ENCODE measurements at regions not wholly inside any gene's neighbourhood (a gene's known extent, or its start where the extent isn't known, plus 50 kb on each side); places are given as distances from the start of the nearest gene placed in this dataset.
"Not testable (repeated sequence)": the region's sequence is repeated elsewhere in the genome, so short reads cannot be mapped to it uniquely, and the experiment has no call there.

- FAIRE-seq = no peak
- no peak for DNase-seq (ENCODE audit: low spot score in 2 of 2)
Observed at GRCh38 chr3:6301626-6302025, 559.3 kb upstream of the GRM7 start.

GRCh38 chr3:6315906-6316305 is 545.0 kb upstream of the GRM7 start:
- DNase-seq (ENCODE audit: low spot score in 2 of 2) = no peak

GRCh38 chr3:6321999-6322398 is 538.9 kb upstream of the GRM7 start:
- DNase-seq (ENCODE audit: low spot score in 2 of 2) = no peak
- FAIRE-seq = no peak

More at GRCh38 chr3:6315906-6316305, 545.0 kb upstream of the GRM7 start:
- FAIRE-seq = no peak

- DNase-seq (ENCODE audit: low spot score in 2 of 2) = no peak
- no peak for FAIRE-seq
Observed at GRCh38 chr3:6326771-6327170, 534.1 kb upstream of the GRM7 start.

- DNase-seq (ENCODE audit: low spot score in 2 of 2); FAIRE-seq: not testable (repeated sequence)
Observed at GRCh38 chr3:6340980-6341325, 520.0 kb upstream of the GRM7 start.

GRCh38 chr3:6351752-6352151 is 509.2 kb upstream of the GRM7 start:
- FAIRE-seq (no peak), DNase-seq (ENCODE audit: low spot score in 2 of 2) (no peak)

GRCh38 chr3:6354653-6355052 is 506.3 kb upstream of the GRM7 start:
- FAIRE-seq (no peak), DNase-seq (ENCODE audit: low spot score in 2 of 2) (no peak)

GRCh38 chr3:6362406-6362805 is 498.5 kb upstream of the GRM7 start:
- no peak for FAIRE-seq
- DNase-seq (ENCODE audit: low spot score in 2 of 2) = no peak

- FAIRE-seq (no peak), DNase-seq (ENCODE audit: low spot score in 2 of 2) (no peak)
Observed at GRCh38 chr3:6367171-6367570, 493.7 kb upstream of the GRM7 start.

GRCh38 chr3:6392123-6392522 is 468.8 kb upstream of the GRM7 start:
- DNase-seq (ENCODE audit: low spot score in 2 of 2) = no peak
- no peak for FAIRE-seq

- FAIRE-seq = no peak
- no peak for DNase-seq (ENCODE audit: low spot score in 2 of 2)
Observed at GRCh38 chr3:6394944-6395343, 466.0 kb upstream of the GRM7 start.

GRCh38 chr3:6396631-6397030 is 464.3 kb upstream of the GRM7 start:
- DNase-seq (ENCODE audit: low spot score in 2 of 2) = peak in 1 of 2 donors; percentile 7
- no peak for FAIRE-seq

GRCh38 chr3:6402666-6403065 is 458.2 kb upstream of the GRM7 start:
- DNase-seq (ENCODE audit: low spot score in 2 of 2); FAIRE-seq: not testable (repeated sequence)

GRCh38 chr3:6406923-6407322 is 454.0 kb upstream of the GRM7 start:
- FAIRE-seq = not testable (repeated sequence)

GRCh38 chr3:6416049-6416661 is 444.8 kb upstream of the GRM7 start:
- DNase-seq (ENCODE audit: low spot score in 2 of 2) (no peak), FAIRE-seq (no peak)

More at GRCh38 chr3:6406923-6407322, 454.0 kb upstream of the GRM7 start:
- not testable (repeated sequence) for DNase-seq (ENCODE audit: low spot score in 2 of 2)

- DNase-seq (ENCODE audit: low spot score in 2 of 2) (no peak), FAIRE-seq (no peak)
Observed at GRCh38 chr3:6417174-6417573, 443.7 kb upstream of the GRM7 start.

GRCh38 chr3:6418485-6418884 is 442.4 kb upstream of the GRM7 start:
- FAIRE-seq = no peak
- DNase-seq (ENCODE audit: low spot score in 2 of 2) = no peak

- no peak for DNase-seq (ENCODE audit: low spot score in 2 of 2)
- FAIRE-seq = no peak
Observed at GRCh38 chr3:6421666-6422445, 439.1 kb upstream of the GRM7 start.

GRCh38 chr3:6425289-6425820 is 435.6 kb upstream of the GRM7 start:
- DNase-seq (ENCODE audit: low spot score in 2 of 2) (no peak), FAIRE-seq (no peak)

GRCh38 chr3:6428276-6428675 is 432.6 kb upstream of the GRM7 start:
- not testable (repeated sequence) for DNase-seq (ENCODE audit: low spot score in 2 of 2); FAIRE-seq

GRCh38 chr3:6435951-6436350 is 425.0 kb upstream of the GRM7 start:
- FAIRE-seq (no peak), DNase-seq (ENCODE audit: low spot score in 2 of 2) (no peak)

GRCh38 chr3:6437631-6438030 is 423.3 kb upstream of the GRM7 start:
- DNase-seq (ENCODE audit: low spot score in 2 of 2) = no peak

More at GRCh38 chr3:6437631-6438030, 423.3 kb upstream of the GRM7 start:
- no peak for FAIRE-seq

Measured in frontal cortex (tissue), 3 donors.